ENCODE measurements at regions not wholly inside any gene's neighbourhood (a gene's known extent, or its start where the extent isn't known, plus 50 kb on each side); places are given as distances from the start of the nearest gene placed in this dataset.

GRCh38 chr16:54564841-54565240 lies 278.3 kb upstream of the IRX3 start:
- no peak for DNase-seq (ENCODE audit: extremely low spot score)
- ChIA-PET CTCF (interaction anchor here (0.7 kb wide), 1 partner anchor 28 kb away, joined by 3 read pairs; no protein-coding TSS in a partner anchor), POLR2A (no interaction called here)
- no peak for TF ChIP-seq CTCF (IDR thresholded peaks at IDR 0.05; ENCODE audit: control extremely low read depth, extremely low read depth, low read depth, missing control alignments)

GRCh38 chr16:54554581-54554980 lies 268.0 kb upstream of the IRX3 start:
- no peak for TF ChIP-seq CTCF (IDR thresholded peaks at IDR 0.05; ENCODE audit: control extremely low read depth, extremely low read depth, low read depth, missing control alignments)
- no peak for DNase-seq (ENCODE audit: extremely low spot score)
- POLR2A ChIA-PET, result no interaction called here
- CTCF ChIA-PET, result no interaction called here

- POLR2A ChIA-PET, result no interaction called here
- TF ChIP-seq CTCF (IDR thresholded peaks at IDR 0.05; ENCODE audit: control extremely low read depth, extremely low read depth, low read depth, missing control alignments), result no peak
- DNase-seq (ENCODE audit: extremely low spot score), result no peak
- CTCF ChIA-PET, result no interaction called here
Measured at GRCh38 chr16:54548281-54548680, 261.7 kb upstream of the IRX3 start.

- CTCF ChIA-PET, result no interaction called here
- no peak for DNase-seq (ENCODE audit: extremely low spot score)
- POLR2A ChIA-PET, result no interaction called here
- TF ChIP-seq CTCF (IDR thresholded peaks at IDR 0.05; ENCODE audit: control extremely low read depth, extremely low read depth, low read depth, missing control alignments), result no peak
Measured at GRCh38 chr16:54547052-54547451, 260.5 kb upstream of the IRX3 start.

- ChIA-PET CTCF (no interaction called here), POLR2A (no interaction called here)
- no peak for TF ChIP-seq CTCF (IDR thresholded peaks at IDR 0.05; ENCODE audit: control extremely low read depth, extremely low read depth, low read depth, missing control alignments)
- DNase-seq (ENCODE audit: extremely low spot score), result no peak
Measured at GRCh38 chr16:54546521-54546920, 259.9 kb upstream of the IRX3 start.

GRCh38 chr16:54545854-54546511 lies 259.4 kb upstream of the IRX3 start:
- DNase-seq (ENCODE audit: extremely low spot score), result no peak
- CTCF ChIA-PET, result no interaction called here
- POLR2A ChIA-PET, result no interaction called here
- TF ChIP-seq CTCF (IDR thresholded peaks at IDR 0.05; ENCODE audit: control extremely low read depth, extremely low read depth, low read depth, missing control alignments), result no peak

Data from GM10248 (cell line).